ENCODE measurements at regions not wholly inside any gene's neighbourhood (a gene's known extent, or its start where the extent isn't known, plus 50 kb on each side); places are given as distances from the start of the nearest gene placed in this dataset.

DNA sequence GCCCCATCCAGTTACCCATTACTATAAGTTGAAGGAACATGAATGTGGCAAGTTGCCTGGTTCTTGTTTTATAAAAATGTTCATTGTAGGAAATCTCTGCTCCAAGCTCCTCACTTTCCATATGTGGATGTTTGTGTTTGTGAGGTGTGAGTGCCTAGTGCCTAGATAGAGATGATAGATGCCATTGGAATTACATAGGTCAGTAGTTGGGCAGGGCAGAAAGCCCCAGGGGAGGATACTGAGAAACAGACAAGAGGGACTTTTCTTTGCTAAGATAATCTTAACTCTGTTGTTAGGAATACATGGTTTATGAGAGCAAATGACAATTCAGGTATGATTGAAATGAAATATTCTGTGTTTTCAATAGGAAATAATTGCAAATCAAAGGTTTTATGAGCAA, 226.3 kb upstream of the GRIP1 start:
- Histone ChIP-seq H3K27ac (ENCODE audit: low read depth, low read length) (no peak overlapping the region), H3K36me3 (ENCODE audit: insufficient read depth, low read length) (no peaks in the 10 kb centered on the region), H3K27me3 (ENCODE audit: insufficient read depth, low read length) (no peaks in the 10 kb centered on the region), H3K4me1 (ENCODE audit: insufficient read depth, low read length) (peaks cover 30% of the 10 kb centered on the region), H3K4me3 (ENCODE audit: low read length in 2 of 2) (no peak overlapping the region), H3K9me3 (ENCODE audit: control insufficient read depth in 1 of 2, low read length in 2 of 2) (no peaks in the 10 kb centered on the region)
- H3K27me3 Mint-ChIP-seq = no peaks in the 10 kb centered on the region
- ChIA-PET CTCF (ENCODE audit: partially characterized antibody) (no interaction called here), POLR2A (ENCODE audit: partially characterized antibody) (no interaction called here)
- no peak overlapping the region for H3K27ac Mint-ChIP-seq
- no peaks in the 10 kb centered on the region for H3K36me3 Mint-ChIP-seq
- no peak overlapping the region for H3K4me3 Mint-ChIP-seq
- H3K9me3 Mint-ChIP-seq = no peaks in the 10 kb centered on the region
- intact Hi-C loops (cut with micrococcal nuclease) = no loop called here
- peaks cover 18 to 35% (median 22%) of the 10 kb centered on the region in 4 donors for H3K4me1 Mint-ChIP-seq
- DNase-seq = no peak

DNA sequence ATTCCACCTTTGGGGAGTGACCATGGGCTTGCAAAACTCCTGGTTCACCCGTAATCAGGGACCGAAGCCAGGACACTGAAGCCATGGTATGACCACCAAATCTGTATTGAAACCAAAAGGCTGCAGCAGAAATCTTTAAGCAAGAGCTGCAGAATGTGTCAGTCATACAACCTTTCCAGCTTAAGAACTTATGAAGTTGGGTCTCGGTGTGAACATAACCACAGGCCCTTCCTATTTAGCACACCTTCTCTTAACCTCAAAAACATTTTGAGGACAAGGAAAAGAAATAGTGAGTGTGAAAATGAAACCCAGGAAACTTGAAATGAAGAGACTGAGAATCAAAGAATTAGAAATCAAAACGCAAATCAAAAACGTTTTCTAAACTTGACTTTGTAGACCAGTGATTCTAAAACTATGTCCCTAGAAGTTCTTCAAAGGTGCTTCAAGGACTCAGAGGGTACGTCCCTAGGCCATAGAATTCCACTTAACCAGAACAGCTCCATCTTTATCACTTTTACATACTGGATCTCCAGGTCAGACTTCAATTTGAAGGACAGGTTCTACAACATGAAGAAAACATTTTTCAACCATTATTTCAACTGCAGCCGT, 231.6 kb upstream of the GRIP1 start:
- POLR2A ChIA-PET (ENCODE audit: partially characterized antibody) = no interaction called here
- DNase-seq = peak in 2 of 5 donors; percentile 8 to 15
- no peaks in the 10 kb centered on the region for H3K36me3 ChIP-seq (ENCODE audit: insufficient read depth, low read length)

DNA sequence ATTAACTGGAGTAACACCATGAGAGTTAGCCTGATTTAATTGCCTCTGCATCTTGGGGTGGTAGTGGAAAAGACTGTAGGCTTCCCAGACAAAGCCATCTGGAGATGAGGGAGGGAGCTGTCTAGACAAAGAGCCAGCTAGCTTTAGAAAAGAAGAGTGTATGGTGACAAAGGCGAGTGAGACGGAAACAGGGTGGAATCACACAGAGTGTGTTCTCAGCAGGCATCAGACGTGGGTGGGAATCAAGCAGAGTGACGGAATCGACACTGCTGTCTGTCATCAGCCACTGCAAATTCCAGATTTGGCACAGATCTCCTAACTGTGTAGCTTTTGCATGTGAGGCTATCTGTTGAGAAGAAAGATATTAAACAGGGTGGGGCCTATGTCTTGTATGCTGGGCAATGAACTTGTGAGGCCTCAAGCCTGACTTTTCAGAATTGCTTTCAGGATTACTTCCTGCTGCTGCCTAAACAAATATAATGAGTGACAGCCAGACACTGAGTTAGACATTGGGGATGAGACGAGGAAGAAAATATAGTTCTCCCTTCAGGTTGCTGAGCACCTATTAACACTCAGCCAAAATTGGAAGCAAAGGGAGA, 236.5 kb upstream of the GRIP1 start:
- ChIA-PET CTCF (ENCODE audit: partially characterized antibody) (no interaction called here), POLR2A (ENCODE audit: partially characterized antibody) (no interaction called here)
- H3K27ac ChIP-seq (ENCODE audit: low read depth, low read length) = no peak overlapping the region
- H3K4me3 Mint-ChIP-seq = no peak overlapping the region
- intact Hi-C loops (cut with micrococcal nuclease) = no loop called here
- no peak for DNase-seq
- no peaks in the 10 kb centered on the region for H3K27me3 Mint-ChIP-seq
- no peak overlapping the region for H3K27ac Mint-ChIP-seq
- no peak overlapping the region for H3K4me3 ChIP-seq (ENCODE audit: low read length in 2 of 2)
- peaks cover 0 to 7% (median 2%) of the 10 kb centered on the region in 4 donors for H3K4me1 Mint-ChIP-seq
- no peaks in the 10 kb centered on the region for H3K27me3 ChIP-seq (ENCODE audit: insufficient read depth, low read length)
- no peaks in the 10 kb centered on the region for H3K9me3 ChIP-seq (ENCODE audit: control insufficient read depth in 1 of 2, low read length in 2 of 2)
- no peaks in the 10 kb centered on the region for H3K4me1 ChIP-seq (ENCODE audit: insufficient read depth, low read length)
- peaks cover 0 to 9% (median 3%) of the 10 kb centered on the region in 8 donors for H3K9me3 Mint-ChIP-seq
- no peaks in the 10 kb centered on the region for H3K36me3 ChIP-seq (ENCODE audit: insufficient read depth, low read length)
- H3K36me3 Mint-ChIP-seq = no peaks in the 10 kb centered on the region

More for the DNA sequence above, 231.6 kb upstream of the GRIP1 start:
- Mint-ChIP-seq H3K27ac (peak overlapping the region in 6 of 7 donors; percentile 43 to 82 (median 75)), H3K4me3 (peak overlapping the region in 6 of 8 donors; percentile 11 to 73 (median 62)), H3K36me3 (no peaks in the 10 kb centered on the region), H3K4me1 (peaks cover 0 to 15% (median 9%) of the 10 kb centered on the region in 4 donors), H3K27me3 (no peaks in the 10 kb centered on the region), H3K9me3 (peaks cover 0 to 9% (median 3%) of the 10 kb centered on the region in 8 donors)
- intact Hi-C loops (cut with micrococcal nuclease) = no loop called here
- H3K9me3 ChIP-seq (ENCODE audit: control insufficient read depth in 1 of 2, low read length in 2 of 2) = no peaks in the 10 kb centered on the region
- H3K27ac ChIP-seq (ENCODE audit: low read depth, low read length) = no peak overlapping the region
- no peak overlapping the region for H3K4me3 ChIP-seq (ENCODE audit: low read length in 2 of 2)
- H3K4me1 ChIP-seq (ENCODE audit: insufficient read depth, low read length) = peaks cover 9% of the 10 kb centered on the region
- no peaks in the 10 kb centered on the region for H3K27me3 ChIP-seq (ENCODE audit: insufficient read depth, low read length)
- CTCF ChIA-PET (ENCODE audit: partially characterized antibody) = no interaction called here

- Mint-ChIP-seq H3K36me3 (no peaks in the 10 kb centered on the region), H3K27ac (no peak overlapping the region), H3K4me1 (no peaks in the 10 kb centered on the region), H3K9me3 (peaks cover 0 to 9% (median 3%) of the 10 kb centered on the region in 8 donors), H3K27me3 (no peaks in the 10 kb centered on the region), H3K4me3 (no peak overlapping the region)
- H3K27me3 ChIP-seq (ENCODE audit: insufficient read depth, low read length) = no peaks in the 10 kb centered on the region
- H3K36me3 ChIP-seq (ENCODE audit: insufficient read depth, low read length) = no peaks in the 10 kb centered on the region
- no peak for DNase-seq
- ChIA-PET POLR2A (ENCODE audit: partially characterized antibody) (no interaction called here), CTCF (ENCODE audit: partially characterized antibody) (no interaction called here)
- no peaks in the 10 kb centered on the region for H3K4me1 ChIP-seq (ENCODE audit: insufficient read depth, low read length)
- no peak overlapping the region for H3K27ac ChIP-seq (ENCODE audit: low read depth, low read length)
- no peaks in the 10 kb centered on the region for H3K9me3 ChIP-seq (ENCODE audit: control insufficient read depth in 1 of 2, low read length in 2 of 2)
- H3K4me3 ChIP-seq (ENCODE audit: low read length in 2 of 2) = no peak overlapping the region
- intact Hi-C loops (cut with micrococcal nuclease) = no loop called here
These were observed 237.3 kb upstream of the GRIP1 start for GRCh38 chr12:66916189-66916588.

DNA sequence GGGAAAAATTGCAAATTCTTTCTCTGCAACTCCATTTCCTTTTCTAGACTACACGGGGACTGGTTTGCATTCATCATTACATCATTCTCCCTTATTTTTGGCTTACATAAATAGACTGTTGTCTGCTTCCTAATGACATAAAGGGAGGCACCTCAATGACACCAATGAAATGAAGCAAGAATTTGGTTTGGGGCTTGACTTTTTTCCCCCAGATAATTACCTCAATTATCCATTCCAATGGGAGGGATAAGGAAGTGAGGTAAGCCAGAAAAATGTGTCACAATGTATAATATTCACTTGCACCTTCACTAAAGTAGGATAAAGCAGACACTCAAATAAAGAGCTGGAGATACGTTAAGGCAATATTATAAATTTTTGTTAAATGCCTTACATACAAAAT, 240.6 kb upstream of the GRIP1 start:
- ChIA-PET POLR2A (ENCODE audit: partially characterized antibody) (no interaction called here), CTCF (ENCODE audit: partially characterized antibody) (no interaction called here)
- Mint-ChIP-seq H3K4me3 (no peak overlapping the region), H3K27me3 (peaks cover 0 to 2% of the 10 kb centered on the region in 2 donors), H3K9me3 (peaks cover 0 to 3% (median 0%) of the 10 kb centered on the region in 8 donors), H3K4me1 (no peaks in the 10 kb centered on the region), H3K36me3 (no peaks in the 10 kb centered on the region), H3K27ac (no peak overlapping the region)
- Histone ChIP-seq H3K4me1 (ENCODE audit: insufficient read depth, low read length) (no peaks in the 10 kb centered on the region), H3K27ac (ENCODE audit: low read depth, low read length) (no peak overlapping the region), H3K4me3 (ENCODE audit: low read length in 2 of 2) (no peak overlapping the region), H3K9me3 (ENCODE audit: control insufficient read depth in 1 of 2, low read length in 2 of 2) (no peaks in the 10 kb centered on the region), H3K36me3 (ENCODE audit: insufficient read depth, low read length) (no peaks in the 10 kb centered on the region), H3K27me3 (ENCODE audit: insufficient read depth, low read length) (no peaks in the 10 kb centered on the region)
- no peak for DNase-seq
- intact Hi-C loops (cut with micrococcal nuclease) = no loop called here

GRCh38 chr12:66920205-66920604, 241.3 kb upstream of the GRIP1 start:
- H3K36me3 ChIP-seq (ENCODE audit: insufficient read depth, low read length) = no peaks in the 10 kb centered on the region
- H3K27me3 ChIP-seq (ENCODE audit: insufficient read depth, low read length) = no peaks in the 10 kb centered on the region
- peak overlapping the region in 1 of 7 donors; percentile 33 for H3K27ac Mint-ChIP-seq
- ChIA-PET CTCF (ENCODE audit: partially characterized antibody) (no interaction called here), POLR2A (ENCODE audit: partially characterized antibody) (no interaction called here)
- intact Hi-C loops (cut with micrococcal nuclease) = no loop called here
- H3K9me3 ChIP-seq (ENCODE audit: control insufficient read depth in 1 of 2, low read length in 2 of 2) = no peaks in the 10 kb centered on the region
- peaks cover 3 to 5% (median 4%) of the 10 kb centered on the region in 4 donors for H3K4me1 Mint-ChIP-seq
- no peak overlapping the region for H3K27ac ChIP-seq (ENCODE audit: low read depth, low read length)
- no peaks in the 10 kb centered on the region for H3K4me1 ChIP-seq (ENCODE audit: insufficient read depth, low read length)
- no peak for DNase-seq
- H3K4me3 ChIP-seq (ENCODE audit: low read length in 2 of 2) = no peak overlapping the region
- H3K4me3 Mint-ChIP-seq = no peak overlapping the region
- H3K36me3 Mint-ChIP-seq = no peaks in the 10 kb centered on the region
- peaks cover 0 to 3% (median 0%) of the 10 kb centered on the region in 8 donors for H3K9me3 Mint-ChIP-seq
- H3K27me3 Mint-ChIP-seq = peaks cover 0 to 2% of the 10 kb centered on the region in 2 donors

GRCh38 chr12:66921151-66921550, 242.3 kb upstream of the GRIP1 start:
- DNase-seq = no peak
- POLR2A ChIA-PET (ENCODE audit: partially characterized antibody) = no interaction called here
- H3K9me3 Mint-ChIP-seq = peaks cover 0 to 3% (median 0%) of the 10 kb centered on the region in 8 donors
- intact Hi-C loops (cut with micrococcal nuclease) = no loop called here
- H3K27ac Mint-ChIP-seq = no peak overlapping the region
- Histone ChIP-seq H3K27me3 (ENCODE audit: insufficient read depth, low read length) (no peaks in the 10 kb centered on the region), H3K27ac (ENCODE audit: low read depth, low read length) (no peak overlapping the region), H3K4me1 (ENCODE audit: insufficient read depth, low read length) (no peaks in the 10 kb centered on the region), H3K4me3 (ENCODE audit: low read length in 2 of 2) (no peak overlapping the region), H3K36me3 (ENCODE audit: insufficient read depth, low read length) (no peaks in the 10 kb centered on the region), H3K9me3 (ENCODE audit: control insufficient read depth in 1 of 2, low read length in 2 of 2) (no peaks in the 10 kb centered on the region)
- H3K4me3 Mint-ChIP-seq = no peak overlapping the region
- H3K4me1 Mint-ChIP-seq = peaks cover 5 to 6% (median 5%) of the 10 kb centered on the region in 4 donors
- H3K36me3 Mint-ChIP-seq = no peaks in the 10 kb centered on the region
- peaks cover 0 to 2% of the 10 kb centered on the region in 2 donors for H3K27me3 Mint-ChIP-seq
- CTCF ChIA-PET (ENCODE audit: partially characterized antibody) = no interaction called here
